ENCODE measurements at regions not wholly inside any gene's neighbourhood (a gene's known extent, or its start where the extent isn't known, plus 50 kb on each side); places are given as distances from the start of the nearest gene placed in this dataset.

GRCh38 chr9:97755618-97756267 is 58.6 kb upstream of the XPA start:
- TF ChIP-seq POLR2AphosphoS2 (conservative IDR thresholded peaks at IDR 0.05; ENCODE audit: low read length), result no peak
- no peak for TF ChIP-seq RAD21 (conservative IDR thresholded peaks at IDR 0.05 in 1 of 2, IDR thresholded peaks at IDR 0.05 in 1 of 2)
- TF ChIP-seq MAX (IDR thresholded peaks at IDR 0.05), result no peak
- TF ChIP-seq CHD2 (IDR thresholded peaks at IDR 0.05; ENCODE audit: low read length, partially characterized antibody), result no peak
- TF ChIP-seq CTCF (IDR thresholded peaks at IDR 0.05), result no peak
- no peak for TF ChIP-seq POLR2A (IDR thresholded peaks at IDR 0.05; ENCODE audit: low read length)
- TF ChIP-seq USF2 (IDR thresholded peaks at IDR 0.05), result no peak
- TF ChIP-seq EP300 (IDR thresholded peaks at IDR 0.05), result no peak
- TF ChIP-seq MAFK (IDR thresholded peaks at IDR 0.05; ENCODE audit: partially characterized antibody), result no peak
- TF ChIP-seq ESRRA (IDR thresholded peaks at IDR 0.05; ENCODE audit: borderline replicate concordance, low read length), result no peak
- no peak for TF ChIP-seq CBX2 (IDR thresholded peaks at IDR 0.05; ENCODE audit: borderline replicate concordance, low read depth)
- TF ChIP-seq ATOH8 (CRISPR knock-in tag; IDR thresholded peaks at IDR 0.05; ENCODE audit: low read depth), result no peak

Measured in A549 (cell line).